ENCODE measurements at regions not wholly inside any gene's neighbourhood (a gene's known extent, or its start where the extent isn't known, plus 50 kb on each side); places are given as distances from the start of the nearest gene placed in this dataset.

DNA sequence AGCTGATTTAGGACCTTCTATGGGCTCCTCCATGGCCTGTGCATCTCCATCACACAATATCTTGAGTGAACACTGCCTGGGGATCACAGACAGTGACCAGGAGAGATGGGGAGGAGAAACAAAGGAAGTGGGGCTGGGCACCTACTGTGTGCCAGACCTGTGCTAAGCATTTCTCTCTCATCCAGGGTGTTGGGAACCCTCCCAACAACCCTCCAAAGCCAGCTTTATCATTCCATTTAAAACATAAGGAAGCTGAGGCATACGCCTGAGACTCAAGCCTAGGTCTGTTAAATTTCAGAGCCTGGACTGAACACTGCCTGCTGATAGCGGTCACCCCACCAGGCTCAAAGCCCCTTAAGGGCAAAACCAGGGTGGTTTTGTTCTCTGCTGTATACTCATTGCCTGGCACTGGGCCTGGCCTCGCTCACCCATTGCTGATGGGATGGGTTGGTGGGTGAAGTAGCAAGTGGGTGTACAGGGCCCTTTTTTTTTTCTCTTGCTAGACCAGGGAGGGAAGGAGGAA lies 130.1 kb downstream of the MN1 start:
- H2AK5ac ChIP-seq (ENCODE audit: low read depth, low read length), result peak overlapping the region; percentile 18
- POLR2A ChIA-PET (ENCODE audit: partially characterized antibody), result interaction anchor here (0.9 to 2.3 kb wide), 13 partner anchors 8 to 196 kb away, joined by 3 to 15 read pairs (median 3); no protein-coding TSS in a partner anchor
- H3K4me1 ChIP-seq (replicated peaks in 1 of 4; ENCODE audit: control insufficient read depth in 3 of 4, insufficient read depth in 4 of 4, low read length in 3 of 4), result peaks cover 8 to 23% (median 17%) of the 10 kb centered on the region in 4 experiments
- peak overlapping the region in 1 of 4 experiments; percentile 37; a peak in 1 of 8 replicates for H3K4me3 ChIP-seq (ENCODE audit: extremely low read depth in 1 of 4, insufficient read depth in 2 of 4, low read depth in 3 of 4, low read length in 4 of 4)
- peak overlapping the region; percentile 69 for H4K5ac ChIP-seq (ENCODE audit: insufficient read length, low read depth, low read length)
- H2BK15ac ChIP-seq (ENCODE audit: low read length), result peak overlapping the region; percentile 50; the same call in 1 of the 2 replicates
- peaks cover under 1% of the 10 kb centered on the region; the same call in 1 of the 2 replicates for H3K79me1 ChIP-seq (ENCODE audit: low read depth, low read length)
- H2BK120ac ChIP-seq (replicated peaks; ENCODE audit: low read depth, low read length), result peak overlapping the region; percentile 11
- TF ChIP-seq RFX5 (IDR thresholded peaks at IDR 0.05; ENCODE audit: borderline replicate concordance, low read depth, low read length), result no peak
- TF ChIP-seq KDM1A (IDR thresholded peaks at IDR 0.05; ENCODE audit: borderline replicate concordance, low read length), result peak; percentile 2; the same call in 1 of the 2 replicates
- TF ChIP-seq BCL11A (IDR thresholded peaks at IDR 0.05; ENCODE audit: low read depth in 2 of 2, low read length in 2 of 2), result no peak
- TF ChIP-seq HDAC2 (IDR thresholded peaks at IDR 0.05; ENCODE audit: borderline replicate concordance in 1 of 2, low read depth in 2 of 2, low read length in 2 of 2), result no peak
- TF ChIP-seq EP300 (IDR thresholded peaks at IDR 0.05; ENCODE audit: borderline replicate concordance in 1 of 2, low read depth in 2 of 2, low read length in 2 of 2), result no peak
- H2BK20ac ChIP-seq (ENCODE audit: low read length), result peak overlapping the region; percentile 77
- peak overlapping the region; percentile 96 for H2BK5ac ChIP-seq (ENCODE audit: low read depth, low read length)
- H4K20me1 ChIP-seq (replicated peaks in 1 of 2; ENCODE audit: control insufficient read depth in 1 of 2, insufficient read depth in 2 of 2, low read length in 2 of 2), result peaks cover 0 to 2% of the 10 kb centered on the region in 2 experiments
- H3K9ac ChIP-seq (replicated peaks in 1 of 4; ENCODE audit: extremely low read depth in 1 of 4, low read depth in 3 of 4, low read length in 3 of 4), result peak overlapping the region in 2 of 4 experiments; percentile 27 to 35; a peak in 2 of 7 replicates
- DNase-seq (ENCODE audit: low read depth in 1 of 2, low spot score in 2 of 2), result no peak
- no peaks in the 10 kb centered on the region; the same call in 1 of the 2 replicates for H3K23me2 ChIP-seq (ENCODE audit: low read depth, low read length)
- H3K27me3 ChIP-seq (replicated peaks in 1 of 4; ENCODE audit: control insufficient read depth in 3 of 4, extremely low read depth in 1 of 4, insufficient read depth in 3 of 4, low read length in 3 of 4), result no peaks in the 10 kb centered on the region
- peak overlapping the region; percentile 61 for H4K91ac ChIP-seq (replicated peaks; ENCODE audit: insufficient read length, low read length)
- H3K4me2 ChIP-seq (ENCODE audit: insufficient read depth in 1 of 2, low read depth in 2 of 2, low read length in 2 of 2), result peak overlapping the region; percentile 46 to 54
- peak overlapping the region; percentile 94 for H2BK12ac ChIP-seq (ENCODE audit: low read depth, low read length)
- peak overlapping the region; percentile 4 for H3K4ac ChIP-seq (replicated peaks; ENCODE audit: insufficient read length, low read depth, low read length)
- FAIRE-seq, result peak; percentile 36
- H3K56ac ChIP-seq (replicated peaks; ENCODE audit: insufficient read length, low read depth, low read length), result no peak overlapping the region
- no peaks in the 10 kb centered on the region for H3K79me2 ChIP-seq (ENCODE audit: control insufficient read depth in 1 of 2, insufficient read depth in 2 of 2, low read length in 2 of 2)
- H4K8ac ChIP-seq (ENCODE audit: extremely low read depth, insufficient read depth, low read length), result no peak overlapping the region
- no peak overlapping the region for H3K14ac ChIP-seq (ENCODE audit: insufficient read length)
- peaks cover 0 to 2% of the 10 kb centered on the region in 2 experiments; a peak in 2 of 4 replicates for H3K9me3 ChIP-seq (ENCODE audit: insufficient read depth in 2 of 2, low read depth in 1 of 2, low read length in 1 of 2)
- peak overlapping the region; percentile 95 for H3K18ac ChIP-seq (ENCODE audit: extremely low read depth, low read length)
- WGBS, 2 experiments (ENCODE audit: extremely low coverage in 1 of 2, insufficient coverage in 1 of 2, insufficient read length in 1 of 2, insufficient replicate concordance in 2 of 2, low coverage in 1 of 2, low lambda C conversion rate in 2 of 2, missing lambda C conversion rate in 1 of 2), result 77% methylated on average over 3 of the region's 3 CpGs; no CpG with 5 or more reads in 1 of the 2 experiments
- CTCF ChIA-PET (ENCODE audit: partially characterized antibody), result interaction anchor here (0.8 to 9.5 kb wide), 6 partner anchors 9 to 265 kb away, joined by 3 to 57 read pairs (median 6); no protein-coding TSS in a partner anchor
- peak overlapping the region; percentile 85 for H3K27ac ChIP-seq (ENCODE audit: low read depth, low read length)
- H3K23ac ChIP-seq (ENCODE audit: insufficient read length), result no peak overlapping the region
- no peak overlapping the region for H2AFZ ChIP-seq (ENCODE audit: low read length)
- peaks cover 0 to 10% (median 1%) of the 10 kb centered on the region in 4 experiments; a peak in 1 of 8 replicates for H3K36me3 ChIP-seq (ENCODE audit: control insufficient read depth in 2 of 4, insufficient read depth in 4 of 4, low read length in 3 of 4)

Measured in H1 (cell line).